PFSK-1 (cell line): ENCODE measurements at regions not wholly inside any gene's neighbourhood (a gene's known extent, or its start where the extent isn't known, plus 50 kb on each side); places are given as distances from the start of the nearest gene placed in this dataset.

Source experiments
- FOXP2 ChIP-seq: optimal IDR thresholded peaks from 2 replicates; pipeline ENCODE3; 2011; ENCODE audit warnings: borderline replicate concordance, control low read depth, inconsistent platforms; ENCODE audit not compliant: insufficient read depth; ENCODE audit errors: extremely low read length, extremely low read depth
- POLR2AphosphoS5 ChIP-seq: IDR thresholded peaks from 2 replicates; pipeline ENCODE4 v1.6.1; 2012; ENCODE audit warnings: low read depth, mild to moderate bottlenecking, control low read depth, low read length, moderate library complexity
- REST ChIP-seq, 2 experiments: IDR thresholded peaks; 2 replicates each; pipeline versions ENCODE4 v1.6.1 to v1.8.0; 2011 to 2012; ENCODE audit warnings: low read depth in 2 of 2, low read length in 2 of 2, control low read depth in 1 of 2, inconsistent platforms in 1 of 2, mild to moderate bottlenecking in 1 of 2, moderate library complexity in 1 of 2; ENCODE audit not compliant: insufficient read depth in 1 of 2
- SIN3A ChIP-seq: IDR thresholded peaks from 2 replicates; pipeline ENCODE4 v1.6.1; 2012; ENCODE audit warnings: mild to moderate bottlenecking, low read length, moderate library complexity, borderline replicate concordance; ENCODE audit not compliant: insufficient read depth
- TAF1 ChIP-seq: IDR thresholded peaks from 2 replicates; pipeline ENCODE4 v1.6.1; 2012; ENCODE audit warnings: low read length, control low read depth, borderline replicate concordance; ENCODE audit not compliant: insufficient read depth

- TF ChIP-seq TAF1 (no peak), POLR2AphosphoS5 (no peak), SIN3A (no peak), REST (IDR thresholded peaks at IDR 0.05; ENCODE audit: insufficient read depth in 1 of 2, low read depth in 2 of 2, low read length in 2 of 2) (no peak), FOXP2 (no peak)
Observed at GRCh38 chr11:35082321-35083180, 56.4 kb upstream of the CD44 start.
